Tibial nerve (tissue), 4 donors: ENCODE measurements at regions not wholly inside any gene's neighbourhood (a gene's known extent, or its start where the extent isn't known, plus 50 kb on each side); places are given as distances from the start of the nearest gene placed in this dataset.

ENCODE experiments used
- EP300 ChIP-seq, 2 donors: sonication (generic); formaldehyde crosslinking; IDR thresholded peaks; one replicate each; pipeline ENCODE4 v1.6.1; 2017; ENCODE audit warnings: antibody characterized with exemption in 2 of 2, mild to moderate bottlenecking in 1 of 2
- POLR2A ChIP-seq, 2 donors: fragments of 450-650 bp; IDR thresholded peaks; one replicate each; pipeline ENCODE4 v1.6.1; 2017; ENCODE audit warnings: antibody characterized with exemption in 2 of 2, mild to moderate bottlenecking in 2 of 2, moderate library complexity in 2 of 2
- TF ChIP-seq, protein P1 (sequence below), 5 experiments: fragments of 200-600 bp in 3 of 5; fragments of 450-650 bp in 2 of 5; sonication (generic) in 3 of 5; IDR thresholded peaks; one replicate each; pipeline ENCODE4 v1.5.1; 2016 to 2019; ENCODE audit warnings: antibody characterized with exemption in 5 of 5, mild to moderate bottlenecking in 3 of 5, moderate library complexity in 2 of 5

DNA sequence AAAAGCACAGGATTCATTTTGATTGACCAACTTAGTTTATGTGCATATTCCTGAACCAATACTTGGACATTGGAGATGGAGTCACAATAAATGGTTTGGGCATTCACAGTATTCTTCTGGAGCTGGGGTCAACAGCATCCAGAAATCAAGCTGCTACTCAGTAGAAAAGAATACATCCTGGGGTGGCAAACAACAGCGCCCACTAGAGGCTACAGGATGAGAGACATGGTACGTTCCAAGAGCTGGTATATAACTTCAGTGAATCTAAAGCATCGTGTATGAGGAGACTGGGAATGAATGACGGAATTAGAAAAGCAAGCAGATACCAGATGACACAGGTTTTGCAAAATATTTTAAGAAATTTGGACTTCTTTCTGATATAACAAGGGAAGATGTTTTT, 142.9 kb upstream of the FIGN start:
- TF ChIP-seq, protein P1, sequence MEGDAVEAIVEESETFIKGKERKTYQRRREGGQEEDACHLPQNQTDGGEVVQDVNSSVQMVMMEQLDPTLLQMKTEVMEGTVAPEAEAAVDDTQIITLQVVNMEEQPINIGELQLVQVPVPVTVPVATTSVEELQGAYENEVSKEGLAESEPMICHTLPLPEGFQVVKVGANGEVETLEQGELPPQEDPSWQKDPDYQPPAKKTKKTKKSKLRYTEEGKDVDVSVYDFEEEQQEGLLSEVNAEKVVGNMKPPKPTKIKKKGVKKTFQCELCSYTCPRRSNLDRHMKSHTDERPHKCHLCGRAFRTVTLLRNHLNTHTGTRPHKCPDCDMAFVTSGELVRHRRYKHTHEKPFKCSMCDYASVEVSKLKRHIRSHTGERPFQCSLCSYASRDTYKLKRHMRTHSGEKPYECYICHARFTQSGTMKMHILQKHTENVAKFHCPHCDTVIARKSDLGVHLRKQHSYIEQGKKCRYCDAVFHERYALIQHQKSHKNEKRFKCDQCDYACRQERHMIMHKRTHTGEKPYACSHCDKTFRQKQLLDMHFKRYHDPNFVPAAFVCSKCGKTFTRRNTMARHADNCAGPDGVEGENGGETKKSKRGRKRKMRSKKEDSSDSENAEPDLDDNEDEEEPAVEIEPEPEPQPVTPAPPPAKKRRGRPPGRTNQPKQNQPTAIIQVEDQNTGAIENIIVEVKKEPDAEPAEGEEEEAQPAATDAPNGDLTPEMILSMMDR (IDR thresholded peaks at IDR 0.05): peak in 2 of 5 experiments; percentile 8 to 36
- TF ChIP-seq POLR2A (IDR thresholded peaks at IDR 0.05) (no peak), EP300 (IDR thresholded peaks at IDR 0.05) (no peak)
